Astrocyte (in vitro differentiated cells and primary cell): ENCODE measurements at regions not wholly inside any gene's neighbourhood (a gene's known extent, or its start where the extent isn't known, plus 50 kb on each side); places are given as distances from the start of the nearest gene placed in this dataset.

Experiments
- DNase-seq: peaks from one replicate; pipeline ENCODE4 v3.0.0-alpha.2; 2010; ENCODE audit warnings: low read depth
- FAIRE-seq: peaks from 2 replicates; lab custom pipeline; 2011; peaks lifted over from hg19 to GRCh38; lab: Jason Lieb, UNC
- H2AFZ ChIP-seq: 2 replicates; pipeline ENCODE4 v1.6.0; 2012; ENCODE audit warnings: low read depth, low read length, inconsistent platforms
- H3K27ac ChIP-seq: 2 replicates; pipeline ENCODE4 v1.5.1; 2011; ENCODE audit warnings: low read depth, low read length, inconsistent platforms
- H3K27me3 ChIP-seq: 2 replicates; pipeline ENCODE4 v1.6.0; 2011; ENCODE audit warnings: low read length, inconsistent platforms; ENCODE audit not compliant: insufficient read depth
- H3K36me3 ChIP-seq: 2 replicates; pipeline ENCODE4 v1.5.1; 2011; ENCODE audit warnings: low read length, inconsistent platforms; ENCODE audit not compliant: insufficient read depth
- H3K4me1 ChIP-seq: 2 replicates; pipeline ENCODE4 v1.5.1; 2011; ENCODE audit warnings: low read length, inconsistent platforms; ENCODE audit not compliant: insufficient read depth
- H3K4me2 ChIP-seq: 2 replicates; pipeline ENCODE4 v1.6.0; 2012; ENCODE audit warnings: low read length, inconsistent platforms
- H3K4me3 ChIP-seq: 2 replicates; pipeline ENCODE4 v1.5.1; 2011; ENCODE audit warnings: low read depth, mild to moderate bottlenecking, low read length, inconsistent platforms; ENCODE audit not compliant: insufficient read depth
- H3K79me2 ChIP-seq: 2 replicates; pipeline ENCODE4 v1.6.0; 2012; ENCODE audit warnings: mild to moderate bottlenecking, low read length, inconsistent platforms; ENCODE audit not compliant: insufficient read depth
- H3K9ac ChIP-seq: 2 replicates; pipeline ENCODE4 v1.6.0; 2012; ENCODE audit warnings: mild to moderate bottlenecking, low read length, inconsistent platforms
- H3K9me3 ChIP-seq: 2 replicates; pipeline ENCODE4 v1.5.1; 2012; ENCODE audit warnings: low read depth, mild to moderate bottlenecking, low read length, inconsistent platforms; ENCODE audit not compliant: insufficient read depth
- H4K20me1 ChIP-seq: 2 replicates; pipeline ENCODE4 v1.6.0; 2012; ENCODE audit warnings: low read length, inconsistent platforms; ENCODE audit not compliant: insufficient read depth
- H3K27ac Mint-ChIP-seq: one replicate; pipeline ENCODE4 v1.8.0; 2021; ENCODE audit warnings: mild to moderate bottlenecking, mixed read lengths; ENCODE audit not compliant: unreplicated experiment
- H3K27me3 Mint-ChIP-seq: one replicate; pipeline ENCODE4 v1.8.0; 2021; ENCODE audit warnings: low read depth, mixed read lengths; ENCODE audit not compliant: unreplicated experiment
- H3K36me3 Mint-ChIP-seq: one replicate; pipeline ENCODE4 v1.8.0; 2021; ENCODE audit warnings: low read depth, mixed read lengths; ENCODE audit not compliant: unreplicated experiment
- H3K4me1 Mint-ChIP-seq: one replicate; pipeline ENCODE4 v1.8.0; 2021; ENCODE audit warnings: low read depth, mixed read lengths; ENCODE audit not compliant: unreplicated experiment
- H3K4me3 Mint-ChIP-seq: one replicate; pipeline ENCODE4 v1.8.0; 2021; ENCODE audit warnings: mild to moderate bottlenecking, moderate library complexity, mixed read lengths; ENCODE audit not compliant: unreplicated experiment
- H3K9me3 Mint-ChIP-seq: one replicate; pipeline ENCODE4 v1.8.0; 2021; ENCODE audit warnings: mild to moderate bottlenecking, mixed read lengths; ENCODE audit not compliant: unreplicated experiment
- CTCF ChIP-seq: IDR thresholded peaks from 2 replicates; pipeline ENCODE4 v1.5.1; 2011; ENCODE audit warnings: low read depth, mild to moderate bottlenecking, inconsistent platforms, low read length, moderate library complexity; ENCODE audit not compliant: insufficient read depth
- EZH2 ChIP-seq: IDR thresholded peaks from 2 replicates; pipeline ENCODE4 v1.6.1; 2012; ENCODE audit warnings: mild to moderate bottlenecking, low read length, inconsistent platforms; ENCODE audit not compliant: insufficient read depth

- H3K9me3 Mint-ChIP-seq: no peaks in the 10 kb centered on the region
- no peak for FAIRE-seq
Observed at GRCh38 chr13:111844222-111844671, 222.7 kb upstream of the SOX1 start.

GRCh38 chr13:111844682-111845081, 222.3 kb upstream of the SOX1 start:
- no peaks in the 10 kb centered on the region for H3K36me3 Mint-ChIP-seq
- no peak overlapping the region for H3K4me3 Mint-ChIP-seq
- TF ChIP-seq EZH2 (no peak), CTCF (no peak)
- no peaks in the 10 kb centered on the region for H3K36me3 ChIP-seq
- no peak overlapping the region for H3K4me2 ChIP-seq
- no peaks in the 10 kb centered on the region for H3K79me2 ChIP-seq
- H3K4me3 ChIP-seq: no peak overlapping the region
- no peak for DNase-seq
- no peak overlapping the region for H3K27ac ChIP-seq
- H2AFZ ChIP-seq: no peak overlapping the region
- no peak for FAIRE-seq
- peaks cover 21% of the 10 kb centered on the region for H3K27me3 Mint-ChIP-seq
- H3K27me3 ChIP-seq: no peaks in the 10 kb centered on the region
- H3K9ac ChIP-seq: no peak overlapping the region
- no peaks in the 10 kb centered on the region for H3K4me1 ChIP-seq
- no peaks in the 10 kb centered on the region for H3K9me3 Mint-ChIP-seq
- H4K20me1 ChIP-seq: no peaks in the 10 kb centered on the region
- H3K4me1 Mint-ChIP-seq: no peaks in the 10 kb centered on the region
- no peak overlapping the region for H3K27ac Mint-ChIP-seq
- H3K9me3 ChIP-seq: no peaks in the 10 kb centered on the region

More at GRCh38 chr13:111844222-111844671, 222.7 kb upstream of the SOX1 start:
- no peaks in the 10 kb centered on the region for H3K36me3 ChIP-seq
- TF ChIP-seq CTCF (no peak), EZH2 (no peak)
- no peak overlapping the region for H3K9ac ChIP-seq
- Mint-ChIP-seq H3K36me3 (no peaks in the 10 kb centered on the region), H3K4me1 (no peaks in the 10 kb centered on the region), H3K27ac (no peak overlapping the region), H3K27me3 (peaks cover 21% of the 10 kb centered on the region), H3K4me3 (no peak overlapping the region)
- H3K27me3 ChIP-seq: no peaks in the 10 kb centered on the region
- H3K9me3 ChIP-seq: no peaks in the 10 kb centered on the region
- no peaks in the 10 kb centered on the region for H3K4me1 ChIP-seq
- H4K20me1 ChIP-seq: no peaks in the 10 kb centered on the region
- no peak overlapping the region for H3K27ac ChIP-seq
- H3K79me2 ChIP-seq: no peaks in the 10 kb centered on the region
- DNase-seq: no peak
- no peak overlapping the region for H3K4me3 ChIP-seq
- no peak overlapping the region for H2AFZ ChIP-seq
- H3K4me2 ChIP-seq: no peak overlapping the region

- Histone ChIP-seq H3K27me3 (no peaks in the 10 kb centered on the region), H3K79me2 (no peaks in the 10 kb centered on the region), H3K4me2 (no peak overlapping the region), H2AFZ (no peak overlapping the region), H3K9ac (no peak overlapping the region), H4K20me1 (no peaks in the 10 kb centered on the region), H3K9me3 (no peaks in the 10 kb centered on the region), H3K4me3 (no peak overlapping the region), H3K36me3 (no peaks in the 10 kb centered on the region), H3K27ac (no peak overlapping the region), H3K4me1 (no peaks in the 10 kb centered on the region)
- no peaks in the 10 kb centered on the region for H3K4me1 Mint-ChIP-seq
- no peak overlapping the region for H3K4me3 Mint-ChIP-seq
- DNase-seq (no peak), FAIRE-seq (no peak)
- TF ChIP-seq CTCF (no peak), EZH2 (no peak)
- no peaks in the 10 kb centered on the region for H3K36me3 Mint-ChIP-seq
- no peak overlapping the region for H3K27ac Mint-ChIP-seq
- peaks cover 21% of the 10 kb centered on the region for H3K27me3 Mint-ChIP-seq
- H3K9me3 Mint-ChIP-seq: no peaks in the 10 kb centered on the region
Observed at GRCh38 chr13:111845621-111846351, 221.2 kb upstream of the SOX1 start.
